Activated T-cell treated with anti-CD3 and anti-CD28 coated beads for 24 hours (primary cell): ENCODE measurements at regions not wholly inside any gene's neighbourhood (a gene's known extent, or its start where the extent isn't known, plus 50 kb on each side); places are given as distances from the start of the nearest gene placed in this dataset.

Source experiments
- DNase-seq: peaks from one replicate; pipeline ENCODE4 v3.0.0-alpha.2; 2020; ENCODE audit warnings: low read depth

DNA sequence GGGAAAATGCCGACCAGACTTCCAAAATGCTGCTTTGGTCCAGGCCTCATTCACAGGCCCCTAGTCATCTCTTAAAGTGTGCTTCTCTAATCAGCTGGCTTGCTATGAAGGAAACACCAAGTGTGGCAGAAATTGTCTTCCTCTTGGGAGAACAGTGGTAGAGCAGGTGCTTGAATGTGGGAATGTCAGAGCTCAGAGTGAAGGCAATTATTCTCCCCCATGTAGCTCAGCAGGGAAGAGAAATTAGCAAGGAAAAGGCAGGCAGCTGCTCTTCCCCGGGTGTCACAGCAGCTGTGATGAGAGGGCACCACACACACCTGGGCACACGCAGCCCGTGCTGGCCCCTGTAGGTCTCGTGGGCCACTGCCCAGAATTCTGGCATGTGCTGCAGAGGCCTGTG, 358.5 kb downstream of the WDR72 start:
- no peak for DNase-seq

DNA sequence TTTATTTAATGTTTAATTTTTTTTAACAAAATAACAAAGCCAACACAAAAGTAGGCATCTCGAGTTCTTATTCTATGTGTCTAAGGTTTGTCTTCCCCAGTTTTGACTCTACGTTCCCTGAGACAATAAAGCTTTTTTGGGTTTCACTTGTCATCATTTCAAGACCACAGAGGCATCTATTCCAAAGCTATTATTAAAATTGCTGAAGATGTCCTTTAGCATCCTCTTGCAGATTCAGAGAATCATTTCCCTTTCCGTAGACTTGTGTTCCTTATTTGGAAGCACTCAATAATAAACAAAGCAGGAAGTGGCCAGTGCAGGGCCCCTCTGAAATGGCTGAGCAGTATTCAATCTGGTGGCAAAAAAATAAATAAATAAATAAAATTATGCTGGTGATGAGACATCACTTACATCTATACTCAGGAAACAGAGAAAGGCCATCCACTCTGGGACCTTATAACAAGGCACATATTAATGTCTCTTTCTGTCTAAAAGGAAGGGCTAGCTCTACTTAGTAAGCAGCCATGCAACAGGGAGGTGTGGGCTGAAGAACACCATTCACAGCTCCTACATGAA, 362.3 kb downstream of the WDR72 start:
- DNase-seq, result no peak

DNA sequence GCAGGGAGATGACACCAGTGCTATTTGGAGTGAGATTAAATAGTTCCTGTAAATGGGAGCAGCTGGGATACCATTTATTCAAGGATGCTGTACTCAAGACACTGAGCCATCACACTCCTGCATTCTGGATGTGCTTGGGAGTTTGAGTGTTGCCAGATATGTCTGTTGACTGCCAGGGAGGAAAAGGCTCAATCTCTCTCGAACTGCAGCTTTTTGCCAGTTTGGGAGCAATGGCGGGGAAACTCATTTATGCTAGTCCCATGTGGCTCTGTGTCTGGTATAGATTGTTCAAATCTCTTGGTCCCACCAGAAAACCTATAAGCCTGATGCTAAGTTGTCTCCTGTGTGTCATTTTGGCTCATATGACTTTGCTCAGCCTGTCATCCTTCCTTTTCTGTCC, 363.6 kb downstream of the WDR72 start:
- no peak for DNase-seq

DNA sequence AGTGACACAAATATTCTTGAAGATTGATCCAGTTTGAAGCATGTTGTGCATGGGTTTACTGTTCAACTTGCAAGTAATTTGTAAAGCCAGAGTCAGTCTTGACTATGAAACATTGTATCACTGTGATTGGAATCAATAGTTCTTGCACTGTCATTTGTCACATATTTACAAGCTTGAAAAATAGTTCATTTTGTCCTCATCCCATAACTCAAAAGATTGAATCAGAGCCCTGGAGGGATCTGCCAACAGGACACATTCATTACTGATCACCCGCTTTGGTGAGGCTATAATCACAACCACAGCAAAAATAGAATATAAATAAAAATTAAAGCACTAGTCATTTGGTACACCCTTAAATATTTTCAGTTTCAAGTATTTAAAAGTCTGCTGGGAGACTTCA, 368.9 kb downstream of the WDR72 start:
- no peak for DNase-seq

DNA sequence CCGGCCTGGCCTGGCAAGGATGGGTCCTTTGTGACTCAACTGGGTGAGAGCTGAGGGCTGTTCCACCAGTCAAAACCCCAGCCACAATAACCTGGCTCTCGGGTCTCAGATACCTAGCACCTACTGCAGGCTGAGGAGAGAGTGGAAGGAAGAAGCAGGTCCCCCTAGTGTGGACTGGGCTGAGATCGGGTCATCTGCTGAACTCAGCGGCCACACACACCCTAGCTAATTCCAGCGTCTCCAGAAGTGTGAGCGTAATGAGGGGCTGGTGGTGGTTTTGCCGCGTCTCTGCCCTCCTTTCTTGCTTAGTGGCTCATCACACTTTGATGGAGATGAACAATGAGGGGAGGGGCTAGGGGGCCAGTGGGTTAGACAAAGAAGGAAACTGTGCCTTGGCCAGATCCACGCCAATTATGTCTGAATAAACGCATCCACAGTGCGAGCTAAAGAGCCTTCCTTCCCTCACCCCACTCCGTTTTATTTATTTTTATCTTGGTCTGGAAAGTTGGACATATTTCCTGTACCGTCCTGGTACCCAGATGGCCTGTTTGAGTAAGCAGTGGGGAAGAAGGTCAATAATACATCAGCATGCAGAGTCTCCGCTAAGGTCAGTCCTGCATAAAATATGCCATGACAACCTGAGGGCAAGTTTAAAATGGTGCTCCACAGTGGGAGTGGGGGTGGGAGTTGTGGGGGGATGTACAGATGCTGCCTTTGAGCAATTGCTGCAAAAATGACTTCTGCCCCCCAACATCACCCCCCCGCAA, 370.0 kb downstream of the WDR72 start:
- DNase-seq, result no peak

DNA sequence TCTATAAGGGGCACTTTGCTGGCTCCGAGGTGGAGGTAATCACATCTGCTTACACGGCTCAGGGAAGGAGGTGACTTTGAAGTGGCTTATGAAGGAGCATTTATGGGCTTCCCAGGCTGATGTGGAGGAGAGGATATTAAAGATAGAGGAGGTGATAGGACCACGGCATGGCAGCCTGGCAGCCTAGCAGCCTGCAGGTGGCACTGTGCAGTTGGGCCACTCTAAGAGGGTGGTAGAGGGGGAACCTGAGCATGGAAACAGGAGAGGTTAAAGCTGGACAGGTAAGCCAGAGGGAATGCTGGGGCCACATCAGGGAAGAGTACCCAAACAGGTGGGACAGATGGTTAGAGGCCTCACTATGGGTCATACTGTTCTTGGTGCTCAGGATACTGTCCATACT, 375.0 kb downstream of the WDR72 start:
- DNase-seq, result no peak

DNA sequence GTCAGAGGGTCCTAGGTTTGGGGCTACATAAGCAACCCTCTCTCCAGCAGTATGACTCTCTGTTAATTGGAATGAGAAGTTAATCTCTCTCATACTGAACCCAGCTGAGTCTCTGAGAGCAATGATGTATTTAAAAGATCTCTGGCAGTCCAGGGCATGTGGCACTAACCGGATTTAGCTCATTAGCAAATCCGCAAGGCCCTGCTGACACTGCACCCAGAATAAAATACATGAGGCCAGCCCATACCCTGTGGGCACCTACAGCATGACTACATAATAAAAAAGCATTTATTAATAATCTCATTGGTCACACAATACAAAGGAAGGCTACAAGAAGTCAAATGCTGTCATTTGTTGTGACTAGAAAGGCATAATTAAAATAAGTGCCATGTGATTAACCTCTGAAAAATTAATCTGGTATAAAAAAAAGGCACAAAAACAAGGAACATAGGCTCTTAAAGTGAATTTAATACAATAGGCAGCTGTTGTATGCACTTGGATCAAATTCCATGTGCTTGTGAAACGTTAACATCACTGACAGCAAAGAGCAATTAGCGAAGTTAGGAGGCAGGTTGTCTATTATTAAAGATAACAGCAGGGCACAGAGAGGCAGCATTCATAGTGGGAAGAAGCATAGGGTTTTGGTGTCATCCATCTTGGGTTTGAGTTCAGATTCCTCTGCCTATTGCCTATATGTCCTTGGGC, 381.2 kb downstream of the WDR72 start:
- DNase-seq, result no peak

DNA sequence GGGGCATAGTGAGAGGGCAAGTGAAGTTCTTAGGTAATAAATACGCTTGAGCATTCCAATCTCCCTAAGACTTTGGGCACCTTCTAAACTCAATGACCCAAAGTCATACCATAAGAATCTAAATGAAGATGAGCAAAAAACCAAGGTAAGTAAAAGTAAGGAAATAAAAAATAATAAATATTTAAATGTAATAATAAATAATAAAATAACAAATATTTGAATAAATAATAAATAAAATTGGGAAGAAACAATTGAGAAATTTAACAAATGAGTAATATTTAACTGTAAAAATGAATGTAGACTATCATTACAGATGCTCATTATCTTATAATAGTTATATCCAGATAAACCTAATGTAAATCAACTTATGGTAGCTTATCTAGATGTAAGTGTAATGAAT, 391.7 kb downstream of the WDR72 start:
- no peak for DNase-seq

DNA sequence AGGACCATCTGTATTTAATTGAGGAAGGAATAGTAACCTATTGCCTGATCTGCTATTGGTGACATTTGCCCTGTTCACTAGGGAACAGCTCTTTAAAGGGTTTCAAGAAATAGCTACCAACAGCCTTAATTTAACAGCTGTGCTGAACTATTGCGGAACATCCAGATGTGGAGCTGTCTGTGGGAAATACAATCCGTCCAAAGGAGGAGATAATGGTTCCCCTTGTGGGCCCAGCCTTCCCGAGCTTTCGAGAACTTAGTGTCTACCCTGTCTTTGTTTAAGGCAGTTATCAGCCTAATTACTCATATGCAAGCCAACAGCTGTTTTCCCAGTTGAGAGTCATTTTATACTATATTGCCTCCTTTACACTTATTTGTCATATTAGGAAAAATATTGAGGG, 398.6 kb downstream of the WDR72 start:
- no peak for DNase-seq

DNA sequence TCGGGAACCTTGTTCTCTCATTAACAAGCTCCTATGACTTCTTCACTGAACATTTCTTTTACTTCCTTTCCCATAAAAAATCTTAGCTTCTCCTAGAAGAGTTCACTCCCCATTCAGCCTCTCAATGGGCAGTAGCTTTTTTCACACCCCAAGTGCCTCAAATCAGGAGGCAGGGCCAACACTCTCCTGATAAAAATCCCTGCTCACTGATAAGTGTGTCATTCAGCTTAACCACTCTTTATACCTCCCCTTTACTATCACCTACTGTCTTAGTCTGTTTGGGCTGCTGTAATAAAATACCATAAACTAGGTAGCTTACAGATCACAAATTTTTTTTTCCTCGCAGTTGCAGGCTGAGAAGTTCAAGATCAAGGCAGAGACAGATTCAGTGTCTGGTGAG, 400.4 kb downstream of the WDR72 start:
- DNase-seq, result no peak

DNA sequence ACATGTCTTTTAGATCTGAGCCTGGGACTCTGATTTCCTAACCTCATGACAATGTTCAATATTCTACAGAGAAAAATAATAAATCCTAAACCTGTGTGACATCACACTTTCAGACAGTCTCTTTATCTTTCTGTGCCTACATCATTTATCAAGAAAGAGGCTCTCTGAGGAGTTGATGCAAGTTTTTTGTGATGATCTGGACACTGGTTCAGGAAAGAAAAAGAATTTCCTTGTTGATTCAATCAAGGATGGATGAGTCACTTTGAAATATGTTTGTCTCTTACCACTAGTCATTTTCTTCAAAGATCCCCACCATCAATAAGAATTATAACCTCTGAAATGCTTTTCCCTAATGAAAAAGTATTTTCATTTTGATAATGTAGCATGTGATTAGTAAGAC, 404.6 kb downstream of the WDR72 start:
- no peak for DNase-seq

DNA sequence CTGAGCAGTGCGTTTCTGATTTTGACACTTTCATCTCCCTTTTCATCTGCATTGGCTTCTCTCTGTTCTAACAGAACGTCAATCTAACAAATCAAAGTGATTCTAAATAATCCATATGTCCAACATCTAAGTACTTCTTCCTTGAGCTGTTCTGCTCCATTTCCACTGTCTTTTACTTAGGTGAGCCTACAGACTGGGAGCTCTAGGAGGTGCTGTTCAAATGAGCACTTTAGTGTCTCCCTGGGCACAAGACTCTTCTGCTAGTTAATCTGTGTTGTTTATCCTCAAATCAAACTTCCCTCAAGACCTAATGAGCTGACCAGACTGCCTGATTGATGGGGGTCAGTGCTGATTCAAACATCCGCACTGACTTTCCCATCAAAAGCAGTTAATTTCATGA, 408.1 kb downstream of the WDR72 start:
- no peak for DNase-seq

DNA sequence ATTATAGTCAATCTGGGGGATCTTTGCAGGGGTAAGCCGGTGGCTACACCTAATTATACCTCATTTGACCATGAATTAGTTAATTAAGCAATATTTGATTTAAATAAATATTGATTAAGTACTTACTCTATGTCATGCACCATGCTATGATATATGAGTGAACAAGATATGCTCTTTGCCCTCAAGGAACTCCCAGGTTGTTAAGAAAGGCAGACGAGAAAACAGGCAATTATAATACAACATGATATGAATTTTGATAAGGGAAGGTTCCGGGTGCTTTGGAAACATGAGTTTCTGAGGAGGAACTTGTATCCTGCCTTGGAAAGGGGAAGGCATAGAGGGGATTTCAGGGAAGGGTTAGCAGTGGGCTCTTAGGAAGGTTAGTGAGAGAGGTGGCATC, 412.9 kb downstream of the WDR72 start:
- no peak for DNase-seq

DNA sequence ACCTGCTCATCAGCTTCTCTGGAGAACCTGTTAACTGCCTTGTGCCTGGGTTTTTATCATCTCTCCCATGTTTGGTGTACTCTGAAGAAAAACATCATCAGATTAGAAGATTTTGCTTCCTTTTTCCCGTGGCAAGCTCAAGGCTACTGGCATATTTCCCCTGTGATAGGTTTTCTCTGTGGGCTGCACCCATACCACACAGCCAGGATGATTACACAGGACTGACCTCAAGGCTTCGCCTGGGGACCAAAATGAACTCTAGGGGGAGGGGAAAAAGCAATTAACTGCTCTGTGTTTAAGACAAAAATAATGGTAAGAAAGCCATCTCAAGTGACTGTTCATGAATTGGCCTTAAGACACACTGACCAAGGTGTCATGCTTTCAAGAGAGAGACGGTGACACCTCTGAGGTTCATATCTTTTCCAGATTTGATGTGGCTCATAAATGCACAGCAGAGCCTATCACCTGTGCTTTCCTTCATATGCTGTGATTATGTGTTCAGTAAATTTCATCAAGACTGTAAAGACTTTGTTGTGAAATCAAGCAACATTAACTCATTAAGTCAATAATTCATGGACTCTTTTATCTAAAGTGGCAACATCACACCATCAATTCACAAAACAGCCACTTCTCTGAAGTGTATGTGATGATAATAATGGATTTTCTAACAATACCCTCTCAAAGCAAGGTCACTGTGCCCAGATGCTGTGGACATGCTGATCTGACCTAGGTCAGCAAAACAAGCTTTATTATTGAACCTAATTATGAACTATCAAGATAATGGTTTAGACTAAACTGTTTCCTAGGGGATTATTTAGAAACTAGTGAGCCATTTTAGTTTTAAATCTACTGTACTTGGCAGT, 427.9 kb downstream of the WDR72 start:
- no peak for DNase-seq

DNA sequence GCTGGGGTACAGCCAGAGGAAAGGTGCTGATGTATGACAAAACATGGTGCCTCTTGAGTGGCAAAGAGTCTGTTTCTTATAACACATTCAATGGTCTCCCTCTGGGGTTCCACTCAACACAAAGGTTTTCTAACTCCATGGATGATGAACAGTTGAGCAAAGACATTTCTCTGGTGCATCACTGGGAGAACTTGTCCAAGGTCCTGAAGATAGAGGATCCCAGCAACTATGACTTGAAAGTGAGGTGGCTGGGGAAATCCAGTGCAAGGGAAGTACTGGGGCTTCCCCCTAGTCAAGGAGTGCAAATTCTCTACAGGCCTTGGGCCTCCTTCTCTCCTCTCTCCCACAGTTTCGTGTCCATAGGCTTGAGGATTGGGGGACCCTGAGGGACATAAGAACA, 431.1 kb downstream of the WDR72 start:
- no peak for DNase-seq

DNA sequence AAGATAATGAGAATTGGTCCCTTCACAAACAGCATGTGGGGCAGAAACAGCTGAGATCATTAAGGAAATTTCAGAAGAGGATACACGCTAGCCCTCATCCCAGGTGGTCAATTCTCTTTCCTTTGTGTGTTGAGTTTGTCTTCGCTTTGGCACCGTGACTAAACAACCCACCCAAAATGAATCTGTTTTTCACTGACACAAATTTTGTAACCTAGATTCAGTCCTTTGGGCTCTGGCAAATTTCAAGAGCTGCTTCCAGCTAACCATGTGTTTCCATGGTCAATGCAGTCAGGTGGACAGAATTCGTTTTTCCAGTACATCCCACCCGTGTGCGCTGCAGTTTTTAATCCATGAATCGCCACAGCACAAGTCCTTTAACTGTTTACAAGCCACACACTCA, 435.4 kb downstream of the WDR72 start:
- no peak for DNase-seq

DNA sequence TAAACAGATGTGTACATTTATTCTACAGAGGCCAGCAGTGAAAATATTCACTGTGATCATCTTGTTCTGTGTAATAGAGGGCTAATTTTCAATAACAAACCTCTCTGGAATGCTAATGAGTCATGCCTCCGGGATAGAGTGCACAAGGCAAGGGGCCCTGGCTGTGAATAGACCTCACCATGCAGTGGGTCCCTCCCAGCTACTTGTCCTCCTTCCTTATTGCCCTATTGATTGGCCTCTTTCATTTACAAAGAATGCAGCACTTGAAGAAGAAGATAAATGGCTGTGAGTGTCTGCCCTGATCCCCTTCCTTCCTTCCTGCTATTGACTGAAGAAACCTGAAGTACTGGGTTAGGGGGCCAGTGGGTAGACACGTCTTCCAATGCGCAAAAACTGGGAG, 436.3 kb downstream of the WDR72 start:
- DNase-seq, result no peak

DNA sequence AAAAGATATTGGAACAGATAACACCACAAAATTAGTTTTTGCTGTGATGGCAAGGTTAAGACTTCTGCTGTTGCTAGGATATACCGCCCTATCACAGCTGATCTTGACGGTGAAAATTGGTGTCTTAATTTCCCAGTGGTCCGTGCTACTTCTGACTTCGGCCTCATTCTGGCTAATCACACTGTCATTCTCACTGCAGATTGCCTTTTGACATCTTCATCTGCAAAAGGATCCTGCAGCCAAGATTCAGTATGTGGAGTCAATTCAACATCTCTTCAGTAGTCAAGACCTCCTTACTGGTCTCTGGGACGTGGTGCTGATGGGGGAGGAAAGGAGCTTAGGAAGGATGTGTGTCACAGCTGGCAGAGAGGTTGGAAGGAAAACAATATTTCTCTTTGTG, 438.6 kb downstream of the WDR72 start:
- no peak for DNase-seq

DNA sequence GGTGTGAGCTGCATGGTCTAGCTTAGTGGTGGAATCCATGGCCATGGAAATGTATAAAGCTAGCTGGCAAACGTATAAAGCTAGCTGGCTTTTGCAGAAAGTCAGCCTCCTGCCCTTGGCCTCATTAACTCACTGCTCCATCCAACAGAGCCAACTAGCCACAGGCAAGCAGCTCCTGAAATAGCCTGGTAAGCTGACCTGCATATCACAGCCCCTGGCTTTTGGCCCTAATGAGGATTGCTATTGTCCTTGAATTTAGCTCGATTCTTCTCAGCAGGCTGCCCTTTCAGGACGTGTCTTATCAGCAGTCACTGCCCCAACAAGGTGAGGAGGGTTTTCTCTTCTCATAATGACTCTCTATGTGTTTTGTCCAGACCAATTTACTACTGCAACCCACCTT, 446.8 kb downstream of the WDR72 start:
- DNase-seq, result no peak

DNA sequence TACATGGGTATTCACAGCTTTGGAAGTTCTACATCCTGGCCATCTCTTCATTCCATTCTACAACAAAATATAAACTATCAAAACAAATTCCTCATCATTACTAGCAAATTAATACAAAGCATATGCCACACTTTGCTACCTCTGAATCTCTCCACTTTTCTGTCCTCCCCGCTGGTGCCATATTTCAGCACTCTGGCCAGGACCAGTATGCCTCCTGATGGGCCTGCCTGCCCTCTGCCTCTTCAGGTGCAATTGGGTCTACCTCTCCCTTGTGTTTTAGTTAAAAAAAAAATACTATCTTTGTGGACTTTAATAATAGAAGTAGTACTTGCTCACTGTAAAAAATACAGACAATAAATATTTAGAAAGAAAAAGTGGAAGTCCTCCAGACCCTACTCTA, 448.8 kb downstream of the WDR72 start:
- DNase-seq, result no peak

DNA sequence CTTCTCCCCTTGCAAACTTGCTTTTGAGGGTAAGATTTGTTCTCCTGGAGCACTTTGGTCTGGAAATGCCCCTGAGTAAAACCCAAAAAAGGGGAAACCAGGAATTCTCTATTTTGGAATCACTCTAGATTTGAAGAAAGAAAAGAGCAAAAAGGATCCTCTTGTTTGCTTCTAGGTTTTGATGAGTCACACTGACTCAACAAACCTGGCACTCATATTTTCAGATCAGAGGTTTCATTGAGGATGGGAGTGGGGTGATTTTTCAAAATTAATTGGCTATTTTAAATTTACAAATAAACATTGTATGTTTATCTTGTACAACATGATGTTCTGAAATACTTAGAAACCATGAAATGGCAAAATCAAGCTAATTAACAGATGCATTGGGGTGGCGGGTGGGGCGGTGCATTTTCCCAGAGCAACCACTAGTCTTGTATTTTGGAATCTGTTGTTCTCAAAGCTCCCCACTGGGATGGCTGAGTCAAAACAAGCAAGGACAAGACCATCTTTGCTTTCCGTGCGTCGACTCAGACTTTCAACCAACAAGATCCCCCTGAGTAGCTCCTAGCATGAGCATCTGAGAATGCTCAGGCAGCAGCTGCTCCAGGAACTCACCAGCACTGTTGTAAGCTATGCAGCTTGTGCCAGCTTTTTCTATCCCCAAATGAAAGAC, 451.4 kb downstream of the WDR72 start:
- DNase-seq, result no peak

DNA sequence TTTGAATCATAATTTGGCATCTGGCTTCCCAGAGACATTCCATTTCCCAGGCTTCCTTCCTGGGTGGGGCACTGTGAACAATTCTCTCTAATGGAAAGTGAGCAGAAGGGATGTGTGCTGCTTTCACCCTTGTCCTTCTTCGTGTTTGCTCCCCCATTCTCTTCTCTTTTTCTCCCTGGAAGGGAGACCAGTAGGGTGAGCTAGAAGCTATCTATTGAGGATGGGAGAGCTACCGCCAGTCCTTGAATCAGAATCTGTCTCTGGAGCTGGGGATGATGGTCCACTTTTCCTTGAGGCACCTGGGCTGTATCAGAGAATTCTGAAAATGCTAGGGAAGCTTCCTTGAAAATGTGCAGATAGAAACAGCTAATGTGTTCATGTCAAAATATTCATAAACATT, 453.9 kb downstream of the WDR72 start:
- no peak for DNase-seq
